ENCODE measurements at regions not wholly inside any gene's neighbourhood (a gene's known extent, or its start where the extent isn't known, plus 50 kb on each side); places are given as distances from the start of the nearest gene placed in this dataset.

DNA sequence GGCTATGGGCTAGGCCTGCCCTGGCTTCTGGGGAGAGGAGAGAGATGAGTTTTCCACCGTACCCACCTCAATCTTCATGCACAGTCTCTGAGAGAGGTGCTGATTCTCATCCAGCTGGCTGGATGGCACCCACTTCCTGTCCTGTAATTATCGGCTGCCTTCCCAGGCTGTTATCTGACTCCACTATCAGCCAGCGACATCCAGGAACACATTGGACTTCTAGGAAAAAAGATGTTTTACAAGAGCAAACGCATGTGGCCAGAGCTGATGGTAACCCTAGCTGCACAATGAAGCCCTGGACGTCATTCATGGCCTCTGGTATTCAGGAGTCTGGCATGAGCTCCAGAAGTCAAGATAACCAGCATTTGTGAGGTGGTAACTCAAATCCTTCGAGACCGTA lies 137.4 kb downstream of the EHF start:
- no peak for TF ChIP-seq CTCF (conservative IDR thresholded peaks at IDR 0.05; ENCODE audit: low read length)
- TF ChIP-seq EZH2phosphoT487 (IDR thresholded peaks at IDR 0.05; ENCODE audit: borderline replicate concordance, low read depth, low read length): no peak

All from OCI-LY7 (cell line).